ENCODE measurements at regions not wholly inside any gene's neighbourhood (a gene's known extent, or its start where the extent isn't known, plus 50 kb on each side); places are given as distances from the start of the nearest gene placed in this dataset.

DNA sequence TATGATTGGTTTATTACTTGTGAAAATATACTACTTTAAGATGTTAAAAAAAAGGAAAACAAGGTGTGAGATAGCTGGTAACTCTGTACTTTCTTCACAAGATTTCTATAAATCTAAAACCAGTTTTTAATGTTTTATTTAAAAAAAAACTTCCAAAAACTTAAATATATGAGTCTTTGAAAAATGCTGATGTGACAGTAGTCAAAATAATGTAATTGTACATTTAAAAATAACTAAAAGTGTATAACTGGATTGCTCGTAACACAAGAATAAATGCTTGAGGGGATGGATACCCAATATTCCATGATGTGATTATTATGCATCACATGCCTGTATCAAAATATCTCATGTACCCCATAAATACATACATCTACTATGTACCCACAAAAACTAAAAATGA lies 464.9 kb downstream of the NYAP2 start:
- TF ChIP-seq, protein P1, sequence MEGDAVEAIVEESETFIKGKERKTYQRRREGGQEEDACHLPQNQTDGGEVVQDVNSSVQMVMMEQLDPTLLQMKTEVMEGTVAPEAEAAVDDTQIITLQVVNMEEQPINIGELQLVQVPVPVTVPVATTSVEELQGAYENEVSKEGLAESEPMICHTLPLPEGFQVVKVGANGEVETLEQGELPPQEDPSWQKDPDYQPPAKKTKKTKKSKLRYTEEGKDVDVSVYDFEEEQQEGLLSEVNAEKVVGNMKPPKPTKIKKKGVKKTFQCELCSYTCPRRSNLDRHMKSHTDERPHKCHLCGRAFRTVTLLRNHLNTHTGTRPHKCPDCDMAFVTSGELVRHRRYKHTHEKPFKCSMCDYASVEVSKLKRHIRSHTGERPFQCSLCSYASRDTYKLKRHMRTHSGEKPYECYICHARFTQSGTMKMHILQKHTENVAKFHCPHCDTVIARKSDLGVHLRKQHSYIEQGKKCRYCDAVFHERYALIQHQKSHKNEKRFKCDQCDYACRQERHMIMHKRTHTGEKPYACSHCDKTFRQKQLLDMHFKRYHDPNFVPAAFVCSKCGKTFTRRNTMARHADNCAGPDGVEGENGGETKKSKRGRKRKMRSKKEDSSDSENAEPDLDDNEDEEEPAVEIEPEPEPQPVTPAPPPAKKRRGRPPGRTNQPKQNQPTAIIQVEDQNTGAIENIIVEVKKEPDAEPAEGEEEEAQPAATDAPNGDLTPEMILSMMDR (conservative IDR thresholded peaks at IDR 0.05; ENCODE audit: low read depth in 2 of 2), result no peak
- TF ChIP-seq EZH2 (IDR thresholded peaks at IDR 0.05; ENCODE audit: low read depth, unreplicated experiment) (no peak), POLR2AphosphoS5 (IDR thresholded peaks at IDR 0.05; ENCODE audit: low read depth) (no peak), ZNF114 (CRISPR knock-in tag; IDR thresholded peaks at IDR 0.05) (no peak), CREB1 (CRISPR knock-in tag; IDR thresholded peaks at IDR 0.05; ENCODE audit: low read depth) (no peak), EZH2phosphoT487 (IDR thresholded peaks at IDR 0.05; ENCODE audit: unreplicated experiment) (no peak), JUNB (IDR thresholded peaks at IDR 0.05; ENCODE audit: unreplicated experiment) (no peak)
- TF ChIP-seq, protein P2, sequence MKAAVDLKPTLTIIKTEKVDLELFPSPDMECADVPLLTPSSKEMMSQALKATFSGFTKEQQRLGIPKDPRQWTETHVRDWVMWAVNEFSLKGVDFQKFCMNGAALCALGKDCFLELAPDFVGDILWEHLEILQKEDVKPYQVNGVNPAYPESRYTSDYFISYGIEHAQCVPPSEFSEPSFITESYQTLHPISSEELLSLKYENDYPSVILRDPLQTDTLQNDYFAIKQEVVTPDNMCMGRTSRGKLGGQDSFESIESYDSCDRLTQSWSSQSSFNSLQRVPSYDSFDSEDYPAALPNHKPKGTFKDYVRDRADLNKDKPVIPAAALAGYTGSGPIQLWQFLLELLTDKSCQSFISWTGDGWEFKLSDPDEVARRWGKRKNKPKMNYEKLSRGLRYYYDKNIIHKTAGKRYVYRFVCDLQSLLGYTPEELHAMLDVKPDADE (IDR thresholded peaks at IDR 0.05), result no peak
- TF ChIP-seq, protein P3, sequence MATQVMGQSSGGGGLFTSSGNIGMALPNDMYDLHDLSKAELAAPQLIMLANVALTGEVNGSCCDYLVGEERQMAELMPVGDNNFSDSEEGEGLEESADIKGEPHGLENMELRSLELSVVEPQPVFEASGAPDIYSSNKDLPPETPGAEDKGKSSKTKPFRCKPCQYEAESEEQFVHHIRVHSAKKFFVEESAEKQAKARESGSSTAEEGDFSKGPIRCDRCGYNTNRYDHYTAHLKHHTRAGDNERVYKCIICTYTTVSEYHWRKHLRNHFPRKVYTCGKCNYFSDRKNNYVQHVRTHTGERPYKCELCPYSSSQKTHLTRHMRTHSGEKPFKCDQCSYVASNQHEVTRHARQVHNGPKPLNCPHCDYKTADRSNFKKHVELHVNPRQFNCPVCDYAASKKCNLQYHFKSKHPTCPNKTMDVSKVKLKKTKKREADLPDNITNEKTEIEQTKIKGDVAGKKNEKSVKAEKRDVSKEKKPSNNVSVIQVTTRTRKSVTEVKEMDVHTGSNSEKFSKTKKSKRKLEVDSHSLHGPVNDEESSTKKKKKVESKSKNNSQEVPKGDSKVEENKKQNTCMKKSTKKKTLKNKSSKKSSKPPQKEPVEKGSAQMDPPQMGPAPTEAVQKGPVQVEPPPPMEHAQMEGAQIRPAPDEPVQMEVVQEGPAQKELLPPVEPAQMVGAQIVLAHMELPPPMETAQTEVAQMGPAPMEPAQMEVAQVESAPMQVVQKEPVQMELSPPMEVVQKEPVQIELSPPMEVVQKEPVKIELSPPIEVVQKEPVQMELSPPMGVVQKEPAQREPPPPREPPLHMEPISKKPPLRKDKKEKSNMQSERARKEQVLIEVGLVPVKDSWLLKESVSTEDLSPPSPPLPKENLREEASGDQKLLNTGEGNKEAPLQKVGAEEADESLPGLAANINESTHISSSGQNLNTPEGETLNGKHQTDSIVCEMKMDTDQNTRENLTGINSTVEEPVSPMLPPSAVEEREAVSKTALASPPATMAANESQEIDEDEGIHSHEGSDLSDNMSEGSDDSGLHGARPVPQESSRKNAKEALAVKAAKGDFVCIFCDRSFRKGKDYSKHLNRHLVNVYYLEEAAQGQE (IDR thresholded peaks at IDR 0.05; ENCODE audit: unreplicated experiment), result no peak
